K562 (cell line): ENCODE measurements at regions not wholly inside any gene's neighbourhood (a gene's known extent, or its start where the extent isn't known, plus 50 kb on each side); places are given as distances from the start of the nearest gene placed in this dataset.

Source experiments
- ATAC-seq: fragments of 200-7000 bp; cut with Tn5 transposase; 3 replicates; pipeline ENCODE4 v1.9.1; 2020; ENCODE audit warnings: moderate library complexity
- BruUV-seq: library from RNA; stranded (reverse); fragments of 400-500 nt; replicated peaks from 2 replicates; lab custom pipeline; 2021; lab: Mats Ljungman, UMichigan
- CTCF ChIA-PET: fragments of 300-600 bp; formaldehyde crosslinking; extraction: SDS; loops from one replicate; lab custom pipeline; 2021; ENCODE audit warnings: low intra/inter-chr PET ratio; lab: Yijun Ruan, JAX
- POLR2A ChIA-PET: fragments of 300-600, 350-650 bp; sonication (Branson Sonifier 250); formaldehyde crosslinking; extraction: SDS; loops from one replicate; lab custom pipeline; 2021; ENCODE audit warnings: antibody characterized with exemption, inconsistent platforms; lab: Yijun Ruan, JAX
- DNase-seq, 4 experiments: peaks; one replicate each; pipeline versions ENCODE4 v3.0.0 to v3.0.0-alpha.2; 2011 to 2018; ENCODE audit warnings: low spot score in 3 of 4, mixed read lengths in 3 of 4; ENCODE audit errors: extremely low read depth in 1 of 4
- FAIRE-seq: peaks from 2 replicates; lab custom pipeline; 2011; peaks lifted over from hg19 to GRCh38; lab: Jason Lieb, UNC
- H2AFZ ChIP-seq: 2 replicates; pipeline ENCODE4 v1.6.0; 2011; ENCODE audit warnings: low read depth, low read length, control low read depth, inconsistent platforms
- H3K27ac ChIP-seq: fragments of 200-600 bp; 3 replicates; pipeline ENCODE4 v1.8.0; 2011; ENCODE audit warnings: low read depth, mild to moderate bottlenecking, control low read depth, inconsistent platforms, low read length, moderate library complexity, mixed read lengths; ENCODE audit errors: extremely low read depth
- H3K27me3 ChIP-seq, 2 experiments: fragments of 300-600 bp in 1 of 2; 2 replicates in 1 of 2; 3 replicates in 1 of 2; pipeline versions ENCODE4 v1.6.0 to v1.8.0; 2011; ENCODE audit warnings: inconsistent platforms in 2 of 2, low read length in 2 of 2, mild to moderate bottlenecking in 1 of 2, mixed read lengths in 1 of 2, moderate library complexity in 1 of 2; ENCODE audit not compliant: control insufficient read depth in 2 of 2, insufficient read depth in 2 of 2
- H3K36me3 ChIP-seq: fragments of 300-600 bp; 3 replicates; pipeline ENCODE4 v1.8.0; 2011; ENCODE audit warnings: mild to moderate bottlenecking, low read length, inconsistent platforms; ENCODE audit not compliant: control insufficient read depth, insufficient read depth
- H3K4me1 ChIP-seq, 2 experiments: fragments of 200-600 bp in 1 of 2; replicated peaks in 1 of 2; 2 replicates in 1 of 2; 3 replicates in 1 of 2; pipeline versions ENCODE4 v1.5.1 to v1.8.0; 2011; ENCODE audit warnings: inconsistent platforms in 2 of 2, low read length in 2 of 2, mild to moderate bottlenecking in 1 of 2, mixed read lengths in 1 of 2, moderate library complexity in 1 of 2; ENCODE audit not compliant: control insufficient read depth in 2 of 2, insufficient read depth in 2 of 2
- H3K4me2 ChIP-seq: 2 replicates; pipeline ENCODE4 v1.6.1; 2011; ENCODE audit warnings: low read length, control low read depth, inconsistent platforms, mixed read lengths; ENCODE audit not compliant: insufficient read depth
- H3K4me3 ChIP-seq: fragments of 200-600 bp; sonication (generic), shearing (Covaris generic); 2 replicates; pipeline ENCODE4 v1.5.1; 2016; ENCODE audit warnings: control low read depth, inconsistent platforms
- H3K79me2 ChIP-seq: fragments of 200-600 bp; 3 replicates; pipeline ENCODE4 v1.8.0; 2011; ENCODE audit warnings: low read length, inconsistent platforms; ENCODE audit not compliant: control insufficient read depth, insufficient read depth
- H3K9ac ChIP-seq, 2 experiments: 2 replicates each; pipeline versions ENCODE4 v1.6.0 to v1.6.1; 2011; ENCODE audit warnings: low read depth in 2 of 2, low read length in 2 of 2, control low read depth in 1 of 2, inconsistent platforms in 1 of 2, mild to moderate bottlenecking in 1 of 2, mixed read lengths in 1 of 2; ENCODE audit not compliant: insufficient read depth in 1 of 2
- H3K9me1 ChIP-seq: one replicate; pipeline ENCODE4 v1.6.0; 2011; ENCODE audit warnings: inconsistent platforms, mild to moderate bottlenecking, low read length, moderate library complexity; ENCODE audit not compliant: control insufficient read depth, insufficient read depth
- H3K9me3 ChIP-seq: replicated peaks from 2 replicates; pipeline ENCODE4 v1.5.1; 2011; ENCODE audit warnings: low read depth, low read length, inconsistent platforms; ENCODE audit not compliant: control insufficient read depth, insufficient read depth
- H4K20me1 ChIP-seq: replicated peaks from 2 replicates; pipeline ENCODE4 v1.6.1; 2011; ENCODE audit warnings: low read length, inconsistent platforms, mixed read lengths; ENCODE audit not compliant: control insufficient read depth, insufficient read depth
- CBFA2T3 ChIP-seq: fragments of 450-650 bp; IDR thresholded peaks from 2 replicates; pipeline ENCODE4 v1.6.1; 2017
- CHAMP1 ChIP-seq: fragments of 450-650 bp; IDR thresholded peaks from 2 replicates; pipeline ENCODE4 v1.6.1; 2016; ENCODE audit warnings: mild to moderate bottlenecking
- EHMT2 ChIP-seq: fragments of 450-650 bp; IDR thresholded peaks from 2 replicates; pipeline ENCODE4 v1.6.1; 2018; ENCODE audit warnings: antibody characterized with exemption
- ETS1 ChIP-seq: conservative IDR thresholded peaks from 2 replicates; pipeline ENCODE4 v1.6.1; 2011; ENCODE audit warnings: low read depth, mild to moderate bottlenecking, low read length; ENCODE audit not compliant: control insufficient read depth
- FOSL1 ChIP-seq: fragments of 200-800 bp; sonication (Bioruptor generic); conservative IDR thresholded peaks from 2 replicates; pipeline ENCODE4 v1.6.1; 2016; ENCODE audit warnings: missing genetic modification characterization, missing compliant biosample characterization
- HLTF ChIP-seq: fragments of 450-650 bp; IDR thresholded peaks from 2 replicates; pipeline ENCODE4 v1.6.1; 2016
- MEF2D ChIP-seq: conservative IDR thresholded peaks from 2 replicates; pipeline ENCODE4 v1.6.1; 2016; ENCODE audit warnings: low read depth, missing genetic modification characterization, missing compliant biosample characterization
- POLR2AphosphoS5 ChIP-seq: IDR thresholded peaks from 2 replicates; pipeline ENCODE4 v1.6.1; 2011; ENCODE audit warnings: mild to moderate bottlenecking, low read depth, low read length, moderate library complexity; ENCODE audit not compliant: control insufficient read depth, insufficient read depth
- SLC30A9 ChIP-seq: fragments of 250-450 bp; sonication (Bioruptor Pico); IDR thresholded peaks from 2 replicates; pipeline ENCODE4 v1.8.0; 2022; ENCODE audit warnings: mild to moderate bottlenecking, moderate library complexity
- SMARCC2 ChIP-seq: fragments of 450-650 bp; IDR thresholded peaks from 2 replicates; pipeline ENCODE4 v1.6.1; 2017; ENCODE audit warnings: antibody characterized with exemption, moderate library complexity, mild to moderate bottlenecking, low read depth
- THAP7 ChIP-seq: fragments of 250-450 bp; sonication (Bioruptor Pico); IDR thresholded peaks from 2 replicates; pipeline ENCODE4 v1.5.0; 2021
- ZBTB9 ChIP-seq: fragments of 450-650 bp; formaldehyde crosslinking; IDR thresholded peaks from 2 replicates; pipeline ENCODE4 v1.4.0; 2020; ENCODE audit warnings: mild to moderate bottlenecking, moderate library complexity
- ZKSCAN8 ChIP-seq: fragments of 200-800 bp; sonication (Bioruptor generic); IDR thresholded peaks from 2 replicates; pipeline ENCODE4 v1.6.1; 2016; ENCODE audit warnings: missing genetic modification characterization, missing compliant biosample characterization
- ZNF280B ChIP-seq: fragments of 250-450 bp; sonication (Bioruptor Pico); IDR thresholded peaks from 2 replicates; pipeline ENCODE4 v1.5.1; 2021; ENCODE audit warnings: mild to moderate bottlenecking
- WGBS: fragments of 100-300 bp; shearing (Covaris generic); methylation state at CpG from one replicate; pipeline ENCODE4 v1.1.6; 2016; ENCODE audit warnings: low coverage, mixed read lengths; ENCODE audit not compliant: insufficient coverage; ENCODE audit errors: missing lambda C conversion rate; 5-methylcytosine and 5-hydroxymethylcytosine counted together
- in situ Hi-C: fragments of 300-500 bp; cut with MboI; formaldehyde crosslinking; loops from 4 replicates; pipeline ENCODE4 v1.15.0; 2018; ENCODE audit warnings: inconsistent platforms, mixed read lengths
- intact Hi-C: fragments of 100-400 bp; cut with micrococcal nuclease; formaldehyde crosslinking; loops from 2 replicates; pipeline ENCODE4 v1.14.2; 2022

- peak; percentile 98 for FAIRE-seq
- no peaks in the 10 kb centered on the region for H3K36me3 ChIP-seq
- H3K79me2 ChIP-seq, result no peaks in the 10 kb centered on the region
- H2AFZ ChIP-seq, result peak overlapping the region; percentile 58
- peak; percentile 77 to 91 (median 79) for DNase-seq
- H3K9me3 ChIP-seq, result no peaks in the 10 kb centered on the region
- peaks cover 0 to 24% of the 10 kb centered on the region in 2 experiments; a peak in 3 of 5 replicates for H3K4me1 ChIP-seq
- WGBS, result 5% methylated on average over 9 of the region's 10 CpGs
- in situ Hi-C loops (no loop called here), intact Hi-C loops (loop anchor here (5.0 kb wide), 2 partner anchors 63 to 167 kb away; no protein-coding TSS in a partner anchor)
- H3K4me2 ChIP-seq, result peak overlapping the region; percentile 73
- H3K4me3 ChIP-seq, result no peak overlapping the region; the same call in 1 of the 2 replicates
- H4K20me1 ChIP-seq, result no peaks in the 10 kb centered on the region
- peak overlapping the region; percentile 81 for H3K27ac ChIP-seq
- no peaks in the 10 kb centered on the region for H3K27me3 ChIP-seq
- ATAC-seq, result peak; percentile 79
- H3K9ac ChIP-seq, result peak overlapping the region in 1 of 2 experiments; percentile 56; a peak in 1 of 4 replicates
- H3K9me1 ChIP-seq, result no peaks in the 10 kb centered on the region
- POLR2A ChIA-PET, result interaction anchor here (0.8 kb wide), 1 partner anchor 12 kb away, joined by 3 read pairs; no protein-coding TSS in a partner anchor
- no TSS peak for BruUV-seq
- CTCF ChIA-PET, result no interaction called here
- TF ChIP-seq MEF2D (0 out of 2 replicates have a peak, but pooled peaks have one; percentile 29), ZBTB9 (CRISPR knock-in tag) (no peak), ZKSCAN8 (CRISPR knock-in tag) (no peak), CBFA2T3 (peak; percentile 99), SLC30A9 (CRISPR knock-in tag) (no peak), EHMT2 (peak; percentile 42; the same call in 1 of the 2 replicates), ETS1 (0 out of 2 replicates have a peak, but pooled peaks have one; percentile 43), HLTF (0 out of 2 replicates have a peak, but pooled peaks have one; percentile 18), POLR2AphosphoS5 (peak; percentile 90), FOSL1 (tag) (peak; percentile 98), THAP7 (CRISPR knock-in tag) (no peak), SMARCC2 (peak; percentile 74; the same call in 1 of the 2 replicates), ZNF280B (CRISPR knock-in tag) (no peak), CHAMP1 (peak; percentile 68)
Measured at GRCh38 chr13:28574617-28575142, 79.8 kb upstream of the FLT1 start.
